Astrocyte (in vitro differentiated cells and primary cell): ENCODE measurements at regions not wholly inside any gene's neighbourhood (a gene's known extent, or its start where the extent isn't known, plus 50 kb on each side); places are given as distances from the start of the nearest gene placed in this dataset.

ENCODE experiments used
- CTCF ChIP-seq: IDR thresholded peaks from 2 replicates; pipeline ENCODE4 v1.5.1; 2011; ENCODE audit warnings: low read depth, mild to moderate bottlenecking, inconsistent platforms, low read length, moderate library complexity; ENCODE audit not compliant: insufficient read depth
- EZH2 ChIP-seq: IDR thresholded peaks from 2 replicates; pipeline ENCODE4 v1.6.1; 2012; ENCODE audit warnings: mild to moderate bottlenecking, low read length, inconsistent platforms; ENCODE audit not compliant: insufficient read depth

- no peak for TF ChIP-seq EZH2
- no peak for TF ChIP-seq CTCF
Measured at GRCh38 chr10:21257191-21257590, 268.3 kb downstream of the SKIDA1 start.
